ENCODE measurements at regions not wholly inside any gene's neighbourhood (a gene's known extent, or its start where the extent isn't known, plus 50 kb on each side); places are given as distances from the start of the nearest gene placed in this dataset.

GRCh38 chr4:31071508-31072486, 351.6 kb downstream of the PCDH7 start:
- DNase-seq: no peak

- DNase-seq: no peak
Measured at GRCh38 chr4:31075969-31076368, 355.8 kb downstream of the PCDH7 start.

GRCh38 chr4:31078661-31079060, 358.5 kb downstream of the PCDH7 start:
- no peak for DNase-seq

GRCh38 chr4:31080887-31081286, 360.7 kb downstream of the PCDH7 start:
- no peak for DNase-seq

- DNase-seq: no peak
Measured at GRCh38 chr4:31081366-31081765, 361.2 kb downstream of the PCDH7 start.

GRCh38 chr4:31083456-31083855, 363.3 kb downstream of the PCDH7 start:
- no peak for DNase-seq

GRCh38 chr4:31084806-31085416, 364.7 kb downstream of the PCDH7 start:
- no peak for DNase-seq

GRCh38 chr4:31085689-31086088, 365.5 kb downstream of the PCDH7 start:
- no peak for DNase-seq

GRCh38 chr4:31086756-31087330, 366.7 kb downstream of the PCDH7 start:
- DNase-seq: no peak

GRCh38 chr4:31088600-31089230, 368.5 kb downstream of the PCDH7 start:
- DNase-seq: no peak

- DNase-seq: no peak
Measured at GRCh38 chr4:31089815-31090214, 369.6 kb downstream of the PCDH7 start.

GRCh38 chr4:31094474-31094873, 374.3 kb downstream of the PCDH7 start:
- DNase-seq: no peak

GRCh38 chr4:31097999-31098398, 377.8 kb downstream of the PCDH7 start:
- no peak for DNase-seq

- DNase-seq: no peak
Measured at GRCh38 chr4:31100536-31100935, 380.4 kb downstream of the PCDH7 start.

GRCh38 chr4:31104043-31104442, 383.9 kb downstream of the PCDH7 start:
- DNase-seq: no peak

- DNase-seq: no peak
Measured at GRCh38 chr4:31104577-31104976, 384.4 kb downstream of the PCDH7 start.

- DNase-seq: no peak
Measured at GRCh38 chr4:31106419-31106818, 386.2 kb downstream of the PCDH7 start.

GRCh38 chr4:31107362-31107761, 387.2 kb downstream of the PCDH7 start:
- no peak for DNase-seq

- no peak for DNase-seq
Measured at GRCh38 chr4:31108762-31109161, 388.6 kb downstream of the PCDH7 start.

- no peak for DNase-seq
Measured at GRCh38 chr4:31111790-31112189, 391.6 kb downstream of the PCDH7 start.

- DNase-seq: no peak
Measured at GRCh38 chr4:31114816-31115215, 394.6 kb downstream of the PCDH7 start.

GRCh38 chr4:31124008-31124585, 403.9 kb downstream of the PCDH7 start:
- no peak for DNase-seq

GRCh38 chr4:31125061-31125460, 404.9 kb downstream of the PCDH7 start:
- DNase-seq: no peak
